Activated CD8-positive, alpha-beta memory T cell treated with anti-CD3 and anti-CD28 coated beads for 48 hours (primary cell): ENCODE measurements at regions not wholly inside any gene's neighbourhood (a gene's known extent, or its start where the extent isn't known, plus 50 kb on each side); places are given as distances from the start of the nearest gene placed in this dataset.

Experiments
- DNase-seq, 3 experiments: peaks; one replicate each; pipeline ENCODE4 v3.0.0-alpha.2; 2020; ENCODE audit warnings: low read depth in 2 of 3, low spot score in 2 of 3

- DNase-seq = no peak
These were observed 805.6 kb upstream of the FANCL start for GRCh38 chr2:59046401-59047372.

DNA sequence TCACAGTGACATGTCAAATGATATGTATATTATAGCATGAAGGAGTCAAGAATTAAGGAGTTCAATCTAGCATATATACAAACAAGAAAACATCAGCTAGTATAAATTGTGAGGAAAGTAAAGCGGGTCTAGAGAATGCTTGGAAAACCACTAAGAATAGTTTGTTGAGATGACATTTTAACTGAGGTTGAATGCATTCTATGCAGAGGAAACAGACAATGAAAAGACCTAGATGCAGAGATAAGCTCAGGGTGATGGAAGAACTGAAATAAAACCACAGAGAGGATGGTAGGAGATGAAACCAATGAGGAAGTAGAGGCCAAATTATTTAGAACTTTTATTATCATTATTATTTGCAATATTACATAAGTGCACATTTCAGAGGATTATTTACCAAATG is 803.6 kb upstream of the FANCL start:
- DNase-seq = no peak

GRCh38 chr2:59041139-59041538 is 800.0 kb upstream of the FANCL start:
- no peak for DNase-seq

DNA sequence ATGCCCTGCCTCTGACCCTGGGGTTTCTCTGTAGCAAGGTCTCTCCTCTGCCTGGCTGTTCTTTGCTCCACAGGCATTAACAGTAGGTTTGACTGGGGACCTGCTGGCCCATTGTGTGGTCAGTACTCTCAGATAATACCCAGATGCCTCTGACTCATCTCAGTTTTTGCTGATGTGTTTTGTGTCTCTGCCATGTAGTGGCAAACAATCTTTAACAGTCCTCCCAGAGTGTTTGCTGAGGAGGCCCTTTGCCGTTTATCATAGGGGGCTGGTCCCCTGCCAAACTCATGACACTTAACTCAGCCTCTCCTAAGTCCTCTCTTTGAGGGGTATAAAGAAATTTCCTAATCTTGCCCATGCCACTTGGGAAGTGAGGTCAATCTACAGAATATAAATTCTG is 793.7 kb upstream of the FANCL start:
- DNase-seq = no peak

DNA sequence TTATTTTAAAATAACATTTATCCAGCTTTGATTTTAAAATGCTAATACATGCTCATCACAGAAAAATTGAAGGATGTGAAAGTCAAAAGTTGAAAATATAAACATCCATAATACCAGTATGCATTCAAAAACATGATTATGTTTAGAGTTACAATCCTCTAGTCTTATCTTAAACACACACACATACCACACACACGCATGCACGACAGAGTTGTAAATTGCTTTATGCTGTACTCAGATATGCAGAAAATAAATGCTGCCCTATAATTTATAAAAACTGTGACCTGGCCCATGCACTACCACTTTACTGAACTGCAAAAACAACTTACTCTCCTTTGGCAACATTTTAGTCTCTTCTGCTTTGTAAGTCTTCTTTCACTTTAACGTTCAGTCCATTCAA is 793.0 kb upstream of the FANCL start:
- no peak for DNase-seq

GRCh38 chr2:59033661-59034060 is 792.5 kb upstream of the FANCL start:
- DNase-seq = no peak

DNA sequence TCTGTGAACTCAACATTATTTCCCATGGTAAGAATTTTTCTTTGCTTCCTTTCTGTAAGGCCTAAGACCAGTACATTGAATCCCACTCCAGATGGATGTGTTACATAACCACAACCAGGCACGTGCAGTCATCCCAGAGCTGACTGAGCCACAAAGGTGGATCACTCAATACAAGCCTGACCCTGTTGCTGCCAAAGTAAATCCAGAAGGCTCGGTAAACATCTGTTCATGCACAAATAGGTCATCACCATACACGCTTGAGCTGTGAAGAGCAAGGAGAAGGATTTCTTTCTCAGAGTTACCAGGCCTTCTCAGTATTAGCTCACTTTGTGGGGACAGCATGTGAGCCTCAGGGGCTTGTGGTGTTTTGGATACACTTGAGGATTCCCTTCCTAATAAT is 791.4 kb upstream of the FANCL start:
- no peak for DNase-seq

- no peak for DNase-seq
These were observed 787.9 kb upstream of the FANCL start for GRCh38 chr2:59029058-59029457.

- no peak for DNase-seq
These were observed 786.2 kb upstream of the FANCL start for GRCh38 chr2:59027320-59027719.

DNA sequence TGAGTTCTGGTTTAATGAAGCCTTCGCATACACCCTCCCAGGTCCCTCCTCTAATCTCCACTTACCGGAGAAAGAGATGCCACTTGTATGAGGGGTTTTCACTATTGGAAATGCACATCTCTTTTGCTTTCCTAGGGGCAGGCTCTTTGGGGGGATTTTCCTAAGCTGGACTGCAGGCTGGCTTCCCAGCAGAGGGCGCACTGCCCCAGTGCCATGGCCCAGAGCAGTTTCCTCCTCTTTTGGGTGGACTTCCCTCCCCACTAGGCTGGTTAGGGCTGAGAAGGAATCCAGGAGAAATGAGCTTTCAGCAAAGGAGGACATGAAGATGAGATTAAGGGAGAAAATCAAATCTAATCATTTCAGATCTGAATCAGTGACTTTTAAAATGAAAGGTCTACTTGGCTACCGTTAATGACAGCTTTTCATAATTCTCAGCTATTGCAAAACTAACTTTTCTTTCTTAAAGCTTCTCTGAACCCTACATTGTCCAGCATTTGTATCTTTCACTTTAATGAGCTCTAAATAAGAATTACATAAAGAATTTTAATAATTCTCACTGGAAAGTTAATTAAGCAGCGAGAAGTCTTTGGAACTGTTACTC is 784.1 kb upstream of the FANCL start:
- peak in 2 of 3 experiments; percentile 0 to 11 for DNase-seq

- no peak for DNase-seq
These were observed 780.7 kb upstream of the FANCL start for GRCh38 chr2:59021786-59022185.

DNA sequence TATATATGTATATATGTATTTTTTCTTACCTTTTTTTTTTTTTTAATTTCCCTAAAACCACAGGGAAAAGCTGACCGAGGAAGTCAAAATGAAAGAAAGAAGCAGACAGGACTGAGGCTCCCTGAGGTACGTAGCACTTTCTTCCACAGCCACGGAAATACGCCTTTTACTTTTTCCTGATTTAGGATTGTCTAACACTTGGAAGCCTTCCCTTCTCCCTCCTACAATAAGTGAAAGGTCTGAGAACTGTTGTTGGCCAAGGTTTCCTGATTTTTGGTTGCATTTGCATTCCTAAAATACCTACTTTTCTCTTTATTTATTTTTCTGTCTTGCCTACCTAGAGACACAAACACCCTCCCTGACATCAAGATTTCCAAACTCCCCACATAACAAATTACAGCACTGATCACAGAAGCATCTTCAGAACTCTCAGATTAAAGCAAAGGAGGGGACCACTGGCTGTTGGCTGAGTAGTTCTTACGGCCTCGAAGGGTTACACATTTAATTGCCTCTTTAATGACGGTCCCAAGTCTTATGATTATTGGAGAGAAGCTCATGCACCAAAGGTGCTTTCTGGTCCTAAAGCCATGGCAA is 778.5 kb upstream of the FANCL start:
- no peak for DNase-seq

DNA sequence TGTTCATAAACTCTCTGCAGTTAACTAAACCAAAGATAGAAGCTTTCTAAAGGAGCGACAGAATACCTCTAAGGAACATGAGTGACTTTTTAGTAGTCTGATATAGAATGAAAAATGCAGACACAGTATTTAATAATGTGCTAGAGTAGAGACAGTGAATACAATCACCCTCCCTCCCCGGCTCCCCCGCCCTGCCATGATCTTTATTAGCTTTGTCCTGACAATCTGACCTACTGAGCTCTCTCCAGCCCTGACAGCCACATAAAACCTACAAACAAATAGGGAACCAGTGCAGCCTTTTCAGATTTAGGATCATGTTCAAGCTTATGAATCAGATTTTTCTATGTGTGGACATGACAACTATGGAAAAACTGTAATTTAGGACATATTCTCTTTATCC is 777.6 kb upstream of the FANCL start:
- DNase-seq = no peak

GRCh38 chr2:59015027-59015426 is 773.9 kb upstream of the FANCL start:
- no peak for DNase-seq

GRCh38 chr2:59012971-59013370 is 771.8 kb upstream of the FANCL start:
- DNase-seq = no peak

DNA sequence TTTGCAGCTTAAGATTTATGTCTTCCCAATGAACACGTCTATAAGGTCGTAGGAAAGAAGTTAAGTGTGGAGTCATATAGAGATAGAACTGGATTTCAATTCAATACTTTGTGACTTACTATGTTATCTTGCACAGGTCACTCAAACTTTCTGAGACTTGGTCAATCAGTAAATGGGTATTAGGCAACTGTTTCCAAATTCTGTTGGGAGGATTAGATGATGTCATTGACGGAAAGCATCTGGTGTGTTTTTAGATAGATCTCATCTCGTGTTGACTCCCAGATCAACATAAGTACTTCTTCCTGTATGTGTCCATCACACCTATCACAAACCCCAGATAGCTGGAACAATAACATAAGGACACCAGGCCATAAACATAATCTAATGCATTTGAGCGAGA is 771.1 kb upstream of the FANCL start:
- no peak for DNase-seq

DNA sequence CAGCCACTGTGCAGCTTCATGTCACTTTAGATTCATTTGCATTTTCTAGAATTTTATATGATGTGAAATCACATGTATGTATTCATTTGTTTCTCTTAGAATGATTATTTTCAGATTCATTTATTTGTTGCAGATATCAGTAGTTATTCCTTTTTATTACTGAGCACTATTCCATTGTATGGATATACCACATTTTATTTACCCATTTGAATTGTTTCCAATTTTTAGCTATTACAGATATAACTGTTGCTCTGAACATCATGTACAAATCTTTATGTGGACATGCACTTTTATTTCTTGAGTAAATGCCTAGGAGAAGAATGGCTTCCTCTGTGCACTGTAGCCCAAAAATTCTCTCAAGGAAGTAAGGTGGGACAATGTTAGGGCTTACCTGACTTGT is 767.8 kb upstream of the FANCL start:
- DNase-seq = no peak

- no peak for DNase-seq
These were observed 764.9 kb upstream of the FANCL start for GRCh38 chr2:59005836-59006615.

GRCh38 chr2:59004621-59005020 is 763.5 kb upstream of the FANCL start:
- no peak for DNase-seq

DNA sequence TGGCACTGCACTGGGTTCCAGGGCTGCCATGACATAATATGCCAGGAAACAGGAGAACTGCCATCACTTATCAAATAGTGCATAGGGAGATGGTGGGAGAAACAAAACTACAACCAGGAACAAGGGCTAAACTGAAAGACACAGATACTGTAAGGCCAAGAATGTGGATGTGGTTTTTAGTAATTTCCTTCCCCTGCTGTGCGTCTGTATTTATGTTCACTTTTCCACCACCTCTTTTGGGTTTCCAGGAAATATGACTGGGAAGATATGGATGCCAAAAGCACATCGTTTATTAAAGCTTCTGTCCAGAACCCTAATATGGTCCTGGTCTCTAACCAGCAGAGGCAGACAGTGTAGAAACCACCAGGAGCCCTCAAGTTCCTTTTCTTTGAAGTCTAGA is 759.7 kb upstream of the FANCL start:
- DNase-seq = no peak

DNA sequence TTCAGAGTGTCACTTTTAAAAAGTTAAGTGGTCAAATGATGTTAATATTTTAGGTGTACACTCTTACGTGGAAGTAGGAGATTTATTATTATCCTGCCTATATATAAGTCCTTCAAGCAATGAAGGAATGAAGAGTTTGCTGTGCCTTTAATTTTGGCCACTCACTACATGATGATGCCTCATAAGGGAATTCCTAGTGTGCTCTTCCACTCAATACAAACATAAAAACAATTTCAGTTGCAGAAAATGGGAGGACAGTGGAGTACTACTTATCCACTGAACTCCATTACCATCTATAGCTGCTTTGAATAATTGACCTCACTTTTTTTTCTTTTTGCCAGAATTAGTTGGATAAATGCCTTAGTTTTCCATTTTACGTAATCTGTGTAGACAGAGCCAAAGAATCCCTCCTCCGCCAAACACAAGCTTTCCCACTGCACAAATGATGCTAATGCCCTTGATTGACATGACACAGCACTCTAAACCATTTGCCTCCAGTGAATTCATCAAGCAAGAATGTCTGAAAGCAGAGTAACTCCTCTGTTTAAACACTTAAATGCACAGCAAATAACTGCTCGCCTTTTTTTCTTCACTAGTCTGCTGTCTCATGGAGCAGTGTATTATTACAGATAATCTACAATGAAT is 751.1 kb upstream of the FANCL start:
- DNase-seq = no peak
